HepG2 (cell line): ENCODE measurements at regions not wholly inside any gene's neighbourhood (a gene's known extent, or its start where the extent isn't known, plus 50 kb on each side); places are given as distances from the start of the nearest gene placed in this dataset.
A peak's percentile ranks its signal among the peaks of the same experiment; 100 is the strongest.

Experiments
- ATAC-seq: fragments of 200-7000 bp; cut with Tn5 transposase; 3 replicates; pipeline ENCODE4 v1.9.1; 2020; ENCODE audit warnings: mild to moderate bottlenecking, moderate library complexity
- BruUV-seq: library from RNA; stranded (reverse); fragments of 400-500 nt; replicated peaks from 2 replicates; lab custom pipeline; 2021; lab: Mats Ljungman, UMichigan
- CTCF ChIA-PET: fragments of 300-600 bp; formaldehyde crosslinking; extraction: SDS; loops from one replicate; lab custom pipeline; 2021; ENCODE audit warnings: low total read pairs, inconsistent platforms, low intra/inter-chr PET ratio; lab: Yijun Ruan, JAX
- POLR2A ChIA-PET: fragments of 350-600 bp; sonication (Branson Sonifier 250); formaldehyde crosslinking; loops from one replicate; lab custom pipeline; 2020; ENCODE audit warnings: antibody characterized with exemption, inconsistent platforms; lab: Yijun Ruan, JAX
- DNase-seq: peaks from one replicate; pipeline ENCODE4 v3.0.0-alpha.2; 2015; ENCODE audit warnings: low spot score
- FAIRE-seq: peaks from 3 replicates; lab custom pipeline; 2011; peaks lifted over from hg19 to GRCh38; lab: Jason Lieb, UNC
- H2AFZ ChIP-seq: one replicate; pipeline ENCODE4 v1.6.1; 2011; ENCODE audit warnings: low read length, inconsistent platforms
- H3K27ac ChIP-seq: fragments of 300-600 bp; 3 replicates; pipeline ENCODE4 v1.8.0; 2011; ENCODE audit warnings: mixed run types, mild to moderate bottlenecking, mixed read lengths, low read length, inconsistent platforms; ENCODE audit not compliant: insufficient read depth; ENCODE audit errors: extremely low read length
- H3K27me3 ChIP-seq, 2 experiments: fragments of 200-600 bp in 1 of 2; 2 replicates in 1 of 2; 3 replicates in 1 of 2; pipeline versions ENCODE4 v1.6.0 to v1.8.0; 2011; ENCODE audit warnings: low read length in 2 of 2, mild to moderate bottlenecking in 2 of 2, moderate library complexity in 2 of 2, inconsistent platforms in 1 of 2; ENCODE audit not compliant: insufficient read depth in 2 of 2, control insufficient read depth in 1 of 2
- H3K36me3 ChIP-seq, 2 experiments: fragments of 200-600 bp in 1 of 2; replicated peaks in 1 of 2; 2 replicates in 1 of 2; 3 replicates in 1 of 2; pipeline versions ENCODE4 v1.5.1 to v1.8.0; 2011; ENCODE audit warnings: low read length in 2 of 2, inconsistent platforms in 1 of 2; ENCODE audit not compliant: insufficient read depth in 2 of 2, control insufficient read depth in 1 of 2
- H3K4me1 ChIP-seq: 2 replicates; pipeline ENCODE4 v1.5.1; 2012; ENCODE audit warnings: low read length, inconsistent platforms; ENCODE audit not compliant: insufficient read depth
- H3K4me2 ChIP-seq: 2 replicates; pipeline ENCODE4 v1.6.0; 2011; ENCODE audit warnings: low read depth, low read length, inconsistent platforms
- H3K4me3 ChIP-seq, 3 experiments: fragments of 200-600 bp in 1 of 3; sonication (generic), shearing (Covaris generic) in 1 of 3; replicated peaks in 1 of 3; 2 replicates each; pipeline ENCODE4 v1.5.1; 2011 to 2016; ENCODE audit warnings: low read length in 3 of 3, inconsistent platforms in 2 of 3, low read depth in 2 of 3, mild to moderate bottlenecking in 2 of 3, control low read depth in 1 of 3, mixed read lengths in 1 of 3; ENCODE audit not compliant: insufficient read depth in 1 of 3
- H3K79me2 ChIP-seq: one replicate; pipeline ENCODE4 v1.6.1; 2011; ENCODE audit warnings: low read length, inconsistent platforms; ENCODE audit not compliant: insufficient read depth
- H3K9ac ChIP-seq: 2 replicates; pipeline ENCODE4 v1.6.0; 2011; ENCODE audit warnings: mild to moderate bottlenecking, low read depth, low read length, inconsistent platforms; ENCODE audit not compliant: insufficient read depth
- H3K9me3 ChIP-seq: 2 replicates; pipeline ENCODE4 v1.5.1; 2012; ENCODE audit warnings: mild to moderate bottlenecking, low read length
- H4K20me1 ChIP-seq: 2 replicates; pipeline ENCODE4 v1.6.0; 2011; ENCODE audit warnings: inconsistent platforms, mild to moderate bottlenecking, low read length, moderate library complexity; ENCODE audit not compliant: insufficient read depth
- ATF2 ChIP-seq: sonication (generic); formaldehyde crosslinking; IDR thresholded peaks from 2 replicates; pipeline ENCODE4 v1.4.0; 2020; ENCODE audit warnings: missing genetic modification reagents
- CEBPB ChIP-seq: IDR thresholded peaks from 2 replicates; pipeline ENCODE4 v1.6.1; 2011; ENCODE audit warnings: low read depth, low read length, improper control_type of control experiment, borderline replicate concordance
- HIVEP1 ChIP-seq: sonication (generic); formaldehyde crosslinking; IDR thresholded peaks from 2 replicates; pipeline ENCODE4 v1.4.0; 2020; ENCODE audit warnings: mild to moderate bottlenecking, missing genetic modification reagents
- KLF11 ChIP-seq: IDR thresholded peaks from 2 replicates; pipeline ENCODE4 v1.6.1; 2016; ENCODE audit warnings: missing compliant biosample characterization
- NR2F2 ChIP-seq: IDR thresholded peaks from 2 replicates; pipeline ENCODE4 v1.6.1; 2012; ENCODE audit warnings: low read depth, inconsistent platforms, borderline replicate concordance
- ZNF766 ChIP-seq: sonication (generic); formaldehyde crosslinking; IDR thresholded peaks from 2 replicates; pipeline ENCODE4 v1.5.0; 2020; ENCODE audit warnings: missing genetic modification reagents, borderline replicate concordance
- WGBS: methylation state at CpG from one replicate; pipeline ENCODE4 v1.1.6; 2017; ENCODE audit warnings: low lambda C conversion rate; 5-methylcytosine and 5-hydroxymethylcytosine counted together
- in situ Hi-C: cut with HindIII; loops from 2 replicates; pipeline ENCODE4 v1.10.0; 2017; ENCODE audit warnings: low pct_unique_long_range_greater_than_20kb; ENCODE audit not compliant: extremely low pct_ligation_motif_present
- intact Hi-C: fragments of 100-400 bp; cut with micrococcal nuclease; formaldehyde crosslinking; loops from one replicate; pipeline ENCODE4 v1.10.0; 2022; ENCODE audit not compliant: unreplicated experiment

GRCh38 chr16:35450648-35451047 is 1991.2 kb downstream of the TP53TG3F start:
- TF ChIP-seq CEBPB (peak; percentile 51; the same call in 1 of the 2 replicates), NR2F2 (no peak)
- Histone ChIP-seq H3K4me1 (no peaks in the 10 kb centered on the region), H3K9me3 (peaks cover 100% of the 10 kb centered on the region), H4K20me1 (no peaks in the 10 kb centered on the region), H3K36me3 (no peaks in the 10 kb centered on the region; a peak in 1 of 5 replicates), H3K27ac (no peak overlapping the region), H3K79me2 (no peaks in the 10 kb centered on the region), H3K4me3 (no peak overlapping the region), H3K4me2 (no peak overlapping the region), H2AFZ (no peak overlapping the region), H3K9ac (no peak overlapping the region), H3K27me3 (no peaks in the 10 kb centered on the region)
- CTCF ChIA-PET = no interaction called here
- POLR2A ChIA-PET = no interaction called here
- FAIRE-seq (no peak), ATAC-seq (no peak), DNase-seq (no peak)
- WGBS = 0% methylated on average over 2 of the region's 2 CpGs
- no TSS peak for BruUV-seq
- in situ Hi-C loops = no loop called here
- intact Hi-C loops = no loop called here

GRCh38 chr16:35452471-35452870 is 1993.1 kb downstream of the TP53TG3F start:
- TF ChIP-seq HIVEP1 (CRISPR knock-in tag) = no peak
- no peak for TF ChIP-seq KLF11
- no peak for TF ChIP-seq ATF2 (CRISPR knock-in tag)
- TF ChIP-seq ZNF766 (CRISPR knock-in tag) = no peak
- ATAC-seq = no peak
- WGBS = 43% methylated on average over 12 of the region's 13 CpGs
- ChIA-PET POLR2A (no interaction called here), CTCF (no interaction called here)
- no peak overlapping the region for H3K4me3 ChIP-seq
- no peak for DNase-seq
- no TSS peak for BruUV-seq
- H3K9me3 ChIP-seq = peaks cover 100% of the 10 kb centered on the region
- in situ Hi-C loops = no loop called here
- intact Hi-C loops = no loop called here
- H4K20me1 ChIP-seq = no peaks in the 10 kb centered on the region
- no peak overlapping the region for H2AFZ ChIP-seq
- H3K27me3 ChIP-seq = no peaks in the 10 kb centered on the region
- no peaks in the 10 kb centered on the region for H3K79me2 ChIP-seq
- FAIRE-seq = no peak
- H3K27ac ChIP-seq = no peak overlapping the region
- H3K9ac ChIP-seq = no peak overlapping the region
- no peaks in the 10 kb centered on the region for H3K4me1 ChIP-seq
- H3K36me3 ChIP-seq = no peaks in the 10 kb centered on the region; a peak in 1 of 5 replicates
- H3K4me2 ChIP-seq = no peak overlapping the region
